WERI-Rb-1 (cell line): ENCODE measurements at regions not wholly inside any gene's neighbourhood (a gene's known extent, or its start where the extent isn't known, plus 50 kb on each side); places are given as distances from the start of the nearest gene placed in this dataset.

ENCODE experiments used
- DNase-seq: peaks from one replicate; pipeline ENCODE4 v3.0.0-alpha.2; 2020
- H3K27ac ChIP-seq: fragments of 250-450 bp; sonication (Bioruptor Pico); 2 replicates; pipeline ENCODE4 v1.5.1; 2020; ENCODE audit warnings: mild to moderate bottlenecking, moderate library complexity
- H3K27me3 ChIP-seq: fragments of 250-450 bp; sonication (Bioruptor Pico); 2 replicates; pipeline ENCODE4 v1.5.1; 2021; ENCODE audit warnings: mild to moderate bottlenecking, low read depth, moderate library complexity; ENCODE audit not compliant: insufficient read depth, severe bottlenecking
- H3K36me3 ChIP-seq: fragments of 250-450 bp; sonication (Bioruptor Pico); 2 replicates; pipeline ENCODE4 v1.5.1; 2020; ENCODE audit warnings: mild to moderate bottlenecking, moderate library complexity
- H3K4me3 ChIP-seq: 2 replicates; pipeline ENCODE4 v1.5.1; 2011; ENCODE audit warnings: low read depth, mild to moderate bottlenecking, control low read depth, low read length
- H3K9me3 ChIP-seq: fragments of 250-450 bp; sonication (Bioruptor Pico); 2 replicates; pipeline ENCODE4 v1.5.1; 2021; ENCODE audit warnings: mild to moderate bottlenecking, moderate library complexity; ENCODE audit not compliant: severe bottlenecking
- CTCF ChIP-seq: IDR thresholded peaks from 2 replicates; pipeline ENCODE4 v1.5.1; 2011; ENCODE audit warnings: low read depth, mild to moderate bottlenecking, control low read depth, inconsistent platforms, low read length

- DNase-seq, result no peak
- Histone ChIP-seq H3K27me3 (no peaks in the 10 kb centered on the region), H3K4me3 (no peak overlapping the region), H3K36me3 (no peaks in the 10 kb centered on the region), H3K9me3 (no peaks in the 10 kb centered on the region), H3K27ac (no peak overlapping the region)
- TF ChIP-seq CTCF, result no peak
These were observed 353.9 kb downstream of the GRIN2B start for GRCh38 chr12:13627536-13627935.

- no peak overlapping the region for H3K4me3 ChIP-seq
- H3K27me3 ChIP-seq, result no peaks in the 10 kb centered on the region
- DNase-seq, result no peak
- TF ChIP-seq CTCF, result no peak
- no peaks in the 10 kb centered on the region for H3K9me3 ChIP-seq
- H3K27ac ChIP-seq, result no peak overlapping the region
- no peaks in the 10 kb centered on the region for H3K36me3 ChIP-seq
These were observed 368.1 kb downstream of the GRIN2B start for GRCh38 chr12:13613297-13613696.

- no peaks in the 10 kb centered on the region for H3K9me3 ChIP-seq
- no peak overlapping the region for H3K27ac ChIP-seq
- DNase-seq, result no peak
- TF ChIP-seq CTCF, result no peak
- H3K27me3 ChIP-seq, result no peaks in the 10 kb centered on the region
- H3K4me3 ChIP-seq, result no peak overlapping the region
- H3K36me3 ChIP-seq, result no peaks in the 10 kb centered on the region
These were observed 371.3 kb downstream of the GRIN2B start for GRCh38 chr12:13609894-13610679.

GRCh38 chr12:13606290-13606689 lies 375.1 kb downstream of the GRIN2B start:
- DNase-seq, result no peak
- Histone ChIP-seq H3K4me3 (no peak overlapping the region), H3K9me3 (no peaks in the 10 kb centered on the region), H3K36me3 (no peaks in the 10 kb centered on the region), H3K27me3 (no peaks in the 10 kb centered on the region), H3K27ac (no peak overlapping the region)
- TF ChIP-seq CTCF, result no peak

GRCh38 chr12:13603953-13604352 lies 377.4 kb downstream of the GRIN2B start:
- H3K36me3 ChIP-seq, result no peaks in the 10 kb centered on the region
- no peak overlapping the region for H3K27ac ChIP-seq
- DNase-seq, result no peak
- H3K4me3 ChIP-seq, result no peak overlapping the region
- peak; percentile 5; the same call in 1 of the 2 replicates for TF ChIP-seq CTCF
- no peaks in the 10 kb centered on the region for H3K27me3 ChIP-seq
- no peaks in the 10 kb centered on the region for H3K9me3 ChIP-seq

GRCh38 chr12:13602172-13602571 lies 379.2 kb downstream of the GRIN2B start:
- Histone ChIP-seq H3K4me3 (no peak overlapping the region), H3K27ac (no peak overlapping the region), H3K27me3 (no peaks in the 10 kb centered on the region), H3K9me3 (no peaks in the 10 kb centered on the region), H3K36me3 (no peaks in the 10 kb centered on the region)
- TF ChIP-seq CTCF, result no peak
- no peak for DNase-seq
